ENCODE measurements at regions not wholly inside any gene's neighbourhood (a gene's known extent, or its start where the extent isn't known, plus 50 kb on each side); places are given as distances from the start of the nearest gene placed in this dataset.

DNA sequence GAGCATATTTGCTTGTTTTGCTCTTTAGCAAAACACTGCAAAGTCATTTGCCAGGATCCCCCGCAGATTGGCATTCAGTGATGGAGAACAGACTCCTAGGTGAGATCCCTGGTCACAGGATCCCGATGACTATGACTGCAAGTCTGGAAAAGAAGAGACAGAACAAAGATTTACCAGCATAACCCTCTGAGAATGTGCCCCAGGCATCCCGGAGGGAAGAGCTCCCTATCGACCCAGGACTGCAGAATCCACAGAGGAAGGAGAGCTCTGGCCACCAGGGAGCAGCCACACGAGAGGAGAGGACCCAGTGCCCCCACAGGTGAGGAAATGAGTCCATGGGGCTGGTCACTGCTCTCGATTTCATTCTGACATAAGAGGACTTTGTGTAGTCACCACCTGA is 105.2 kb downstream of the ZNF280B start:
- no peaks in the 10 kb centered on the region for H3K4me1 ChIP-seq
- no peak overlapping the region for H3K4me3 ChIP-seq
- no peak overlapping the region for H3K27ac ChIP-seq
- H3K36me3 ChIP-seq: no peaks in the 10 kb centered on the region
- H3K27me3 ChIP-seq (ENCODE audit: low read depth): peaks cover 4% of the 10 kb centered on the region
- H3K9me3 ChIP-seq: no peaks in the 10 kb centered on the region
- no peak for DNase-seq
- ATAC-seq: no peak
- intact Hi-C loops (cut with DNase I): no loop called here
- TF ChIP-seq, protein P1, sequence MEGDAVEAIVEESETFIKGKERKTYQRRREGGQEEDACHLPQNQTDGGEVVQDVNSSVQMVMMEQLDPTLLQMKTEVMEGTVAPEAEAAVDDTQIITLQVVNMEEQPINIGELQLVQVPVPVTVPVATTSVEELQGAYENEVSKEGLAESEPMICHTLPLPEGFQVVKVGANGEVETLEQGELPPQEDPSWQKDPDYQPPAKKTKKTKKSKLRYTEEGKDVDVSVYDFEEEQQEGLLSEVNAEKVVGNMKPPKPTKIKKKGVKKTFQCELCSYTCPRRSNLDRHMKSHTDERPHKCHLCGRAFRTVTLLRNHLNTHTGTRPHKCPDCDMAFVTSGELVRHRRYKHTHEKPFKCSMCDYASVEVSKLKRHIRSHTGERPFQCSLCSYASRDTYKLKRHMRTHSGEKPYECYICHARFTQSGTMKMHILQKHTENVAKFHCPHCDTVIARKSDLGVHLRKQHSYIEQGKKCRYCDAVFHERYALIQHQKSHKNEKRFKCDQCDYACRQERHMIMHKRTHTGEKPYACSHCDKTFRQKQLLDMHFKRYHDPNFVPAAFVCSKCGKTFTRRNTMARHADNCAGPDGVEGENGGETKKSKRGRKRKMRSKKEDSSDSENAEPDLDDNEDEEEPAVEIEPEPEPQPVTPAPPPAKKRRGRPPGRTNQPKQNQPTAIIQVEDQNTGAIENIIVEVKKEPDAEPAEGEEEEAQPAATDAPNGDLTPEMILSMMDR (IDR thresholded peaks at IDR 0.05): no peak

DNA sequence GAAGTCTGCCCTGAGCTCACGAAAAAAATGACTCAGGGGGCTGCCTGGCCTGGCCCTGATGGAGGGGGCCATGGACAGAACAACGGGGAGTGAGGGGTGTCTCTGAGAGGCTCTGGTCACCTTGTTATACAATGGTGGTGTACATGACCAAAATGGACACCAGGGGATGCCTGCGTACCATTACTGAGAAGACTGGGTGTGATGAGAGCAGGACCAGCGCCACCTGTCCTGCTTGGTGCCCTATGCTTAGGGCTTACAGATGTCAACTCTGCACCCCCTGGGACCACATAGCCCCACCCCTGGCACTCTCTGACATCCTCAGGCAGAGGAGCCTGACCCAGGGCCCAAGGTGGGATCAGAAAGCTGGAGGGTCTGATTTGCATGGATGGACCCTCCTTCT is 104.8 kb downstream of the ZNF280B start:
- Histone ChIP-seq H3K4me3 (no peak overlapping the region), H3K9me3 (no peaks in the 10 kb centered on the region), H3K36me3 (no peaks in the 10 kb centered on the region), H3K4me1 (no peaks in the 10 kb centered on the region), H3K27ac (no peak overlapping the region), H3K27me3 (ENCODE audit: low read depth) (peaks cover 9% of the 10 kb centered on the region)
- no peak for ATAC-seq
- intact Hi-C loops (cut with DNase I): no loop called here
- TF ChIP-seq, protein P1 (IDR thresholded peaks at IDR 0.05): no peak
- no peak for DNase-seq

DNA sequence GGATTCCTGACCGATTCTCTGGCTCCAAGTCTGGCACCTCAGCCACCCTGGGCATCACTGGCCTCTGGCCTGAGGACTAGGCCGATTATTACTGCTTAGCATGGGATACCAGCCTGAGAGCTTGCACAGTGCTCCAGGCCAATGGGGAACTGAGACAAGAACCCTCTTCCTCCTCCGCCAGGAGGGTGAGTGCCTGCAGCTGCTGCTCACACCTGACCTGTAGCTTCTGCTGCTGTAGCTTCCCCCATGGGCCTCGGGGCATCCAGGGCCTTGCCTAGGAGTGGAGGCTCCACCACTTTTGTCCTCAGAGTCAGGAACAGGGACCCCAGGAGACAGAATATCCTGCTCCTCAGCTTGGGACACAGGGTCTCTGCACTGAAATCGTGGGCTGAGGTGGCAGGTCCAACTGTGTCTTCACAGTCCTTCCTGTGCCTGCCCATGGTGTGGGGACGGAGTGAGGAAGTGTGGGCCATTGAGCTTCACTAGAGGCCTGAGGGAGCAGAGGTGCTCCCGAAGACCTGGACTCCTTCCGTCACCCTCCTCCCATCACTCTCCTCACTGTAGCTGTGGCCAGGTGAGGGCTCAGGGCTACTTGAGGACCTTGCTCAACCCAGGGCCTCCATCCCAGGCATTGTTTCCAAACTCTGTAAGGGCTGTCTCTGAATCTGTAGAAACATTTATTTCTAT is 103.8 kb downstream of the ZNF280B start:
- ATAC-seq (no peak), DNase-seq (no peak)
- no peak overlapping the region for H3K4me3 ChIP-seq
- no peaks in the 10 kb centered on the region for H3K9me3 ChIP-seq
- intact Hi-C loops (cut with DNase I): no loop called here
- H3K36me3 ChIP-seq: no peaks in the 10 kb centered on the region
- peaks cover 19% of the 10 kb centered on the region for H3K27me3 ChIP-seq (ENCODE audit: low read depth)
- H3K27ac ChIP-seq: no peak overlapping the region
- TF ChIP-seq, protein P1 (IDR thresholded peaks at IDR 0.05): no peak
- no peaks in the 10 kb centered on the region for H3K4me1 ChIP-seq

DNA sequence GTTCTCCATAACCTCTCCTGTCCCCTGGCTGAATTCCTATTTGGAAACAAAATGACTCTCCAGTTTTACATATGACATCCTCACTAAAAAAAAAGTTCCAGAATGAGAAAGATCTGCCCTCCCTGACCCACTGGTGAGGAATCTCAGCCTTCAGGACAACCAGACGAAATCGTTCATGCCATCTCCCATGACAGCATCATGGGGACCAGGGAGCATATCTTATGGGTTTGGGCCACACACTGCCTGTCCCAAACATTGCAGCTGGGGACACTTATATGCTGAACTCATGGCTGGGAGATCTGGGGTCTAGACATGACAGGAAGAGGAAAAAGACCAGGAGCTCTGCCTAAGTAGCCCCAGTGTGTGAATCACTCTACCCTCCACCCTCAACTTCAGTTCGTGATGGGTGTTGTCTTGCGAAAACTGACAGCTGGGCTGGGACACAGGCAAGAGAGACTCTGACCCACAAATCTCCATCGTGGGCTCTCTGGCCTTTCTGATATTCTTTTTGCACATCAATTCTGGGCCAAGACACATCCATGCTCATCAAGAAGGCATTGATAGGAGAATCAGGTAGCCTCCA is 102.0 kb downstream of the ZNF280B start:
- H3K36me3 ChIP-seq: no peaks in the 10 kb centered on the region
- no peaks in the 10 kb centered on the region for H3K4me1 ChIP-seq
- no peaks in the 10 kb centered on the region for H3K9me3 ChIP-seq
- ATAC-seq (no peak), DNase-seq (no peak)
- TF ChIP-seq, protein P1 (IDR thresholded peaks at IDR 0.05): no peak
- no peak overlapping the region for H3K4me3 ChIP-seq
- no peak overlapping the region for H3K27ac ChIP-seq
- H3K27me3 ChIP-seq (ENCODE audit: low read depth): peaks cover 20% of the 10 kb centered on the region
- intact Hi-C loops (cut with DNase I): no loop called here

DNA sequence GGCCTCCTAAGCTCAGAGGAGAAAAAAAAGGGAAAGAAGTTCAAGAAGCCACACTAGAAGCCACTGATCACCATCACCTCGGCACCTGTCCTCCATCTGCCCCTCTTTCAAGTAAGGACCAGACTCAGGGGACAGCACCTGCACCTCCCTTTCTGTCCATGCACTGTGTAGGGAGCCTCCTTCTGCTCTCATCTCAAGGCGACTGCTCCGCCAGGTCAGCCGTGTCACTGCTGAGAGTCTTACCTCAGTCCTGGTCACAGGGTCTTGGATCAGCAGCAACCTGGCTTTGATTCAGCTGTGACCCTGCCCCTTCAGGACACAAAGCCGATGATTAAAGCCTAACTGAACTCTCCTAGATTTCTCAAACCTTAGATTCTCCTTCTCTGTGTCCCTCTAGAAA is 101.5 kb downstream of the ZNF280B start:
- DNase-seq: no peak
- H3K27ac ChIP-seq: no peak overlapping the region
- TF ChIP-seq, protein P1 (IDR thresholded peaks at IDR 0.05): no peak
- H3K4me1 ChIP-seq: no peaks in the 10 kb centered on the region
- no peak overlapping the region for H3K4me3 ChIP-seq
- peaks cover 20% of the 10 kb centered on the region for H3K27me3 ChIP-seq (ENCODE audit: low read depth)
- intact Hi-C loops (cut with DNase I): no loop called here
- H3K9me3 ChIP-seq: no peaks in the 10 kb centered on the region
- no peak for ATAC-seq
- no peaks in the 10 kb centered on the region for H3K36me3 ChIP-seq

All from lower lobe of right lung (tissue), 2 donors.